Esophagus muscularis mucosa (tissue), 4 donors: ENCODE measurements at regions not wholly inside any gene's neighbourhood (a gene's known extent, or its start where the extent isn't known, plus 50 kb on each side); places are given as distances from the start of the nearest gene placed in this dataset.

Source experiments
- DNase-seq: peaks from one replicate; pipeline ENCODE4 v3.0.0-alpha.2; 2017; ENCODE audit errors: extremely low spot score
- H3K27ac ChIP-seq, 4 donors: fragments of 200-600 bp; sonication (generic); replicated peaks in 1 of 4; 1 replicate in 3 of 4; 2 replicates in 1 of 4; pipeline ENCODE4 v1.5.1; 2016 to 2019; ENCODE audit warnings: mild to moderate bottlenecking in 1 of 4
- H3K27me3 ChIP-seq, 4 donors: fragments of 200-600 bp; sonication (generic); one replicate each; pipeline versions ENCODE4 v1.5.1 to v1.6.0; 2016 to 2019
- H3K36me3 ChIP-seq, 4 donors: fragments of 200-600 bp; sonication (generic); one replicate each; pipeline ENCODE4 v1.5.1; 2016 to 2019
- H3K4me1 ChIP-seq, 4 donors: fragments of 200-600 bp; sonication (generic); one replicate each; pipeline ENCODE4 v1.5.1; 2016 to 2019
- H3K4me3 ChIP-seq, 4 donors: fragments of 200-600 bp; sonication (generic); 1 replicate in 2 of 4; 2 replicates in 2 of 4; pipeline ENCODE4 v1.5.1; 2016 to 2019; ENCODE audit warnings: mild to moderate bottlenecking in 4 of 4, moderate library complexity in 1 of 4
- H3K9me3 ChIP-seq, 4 donors: fragments of 200-600 bp; sonication (generic); 1 replicate in 3 of 4; 2 replicates in 1 of 4; pipeline ENCODE4 v1.5.1; 2016 to 2019
- CTCF ChIP-seq, 3 experiments: fragments of 200-600 bp in 2 of 3; fragments of 450-650 bp in 1 of 3; sonication (generic) in 2 of 3; IDR thresholded peaks; one replicate each; pipeline ENCODE4 v1.5.1; 2017 to 2019; ENCODE audit warnings: antibody characterized with exemption in 3 of 3, mild to moderate bottlenecking in 2 of 3, moderate library complexity in 1 of 3
- EP300 ChIP-seq: sonication (generic); formaldehyde crosslinking; IDR thresholded peaks from one replicate; pipeline ENCODE4 v1.6.1; 2017; ENCODE audit warnings: antibody characterized with exemption
- POLR2A ChIP-seq: fragments of 450-650 bp; IDR thresholded peaks from one replicate; pipeline ENCODE4 v1.6.1; 2017; ENCODE audit warnings: antibody characterized with exemption, moderate library complexity, mild to moderate bottlenecking, low read depth
- POLR2AphosphoS5 ChIP-seq, 2 donors: sonication (generic); formaldehyde crosslinking; IDR thresholded peaks; one replicate each; pipeline ENCODE4 v1.6.1; 2017; ENCODE audit warnings: antibody characterized with exemption in 2 of 2
- WGBS: methylation state at CpG from one replicate; pipeline ENCODE4 v1.1.5; 2018; 5-methylcytosine and 5-hydroxymethylcytosine counted together
- intact Hi-C: fragments of 100-400 bp; cut with DNase I; formaldehyde crosslinking; loops from one replicate; pipeline ENCODE4 v1.15.1; 2023

- Histone ChIP-seq H3K4me1 (no peaks in the 10 kb centered on the region), H3K27ac (no peak overlapping the region), H3K27me3 (no peaks in the 10 kb centered on the region), H3K36me3 (no peaks in the 10 kb centered on the region), H3K4me3 (no peak overlapping the region), H3K9me3 (peaks cover 0 to 4% (median 0%) of the 10 kb centered on the region in 4 donors)
- intact Hi-C loops: no loop called here
- DNase-seq: no peak
- TF ChIP-seq POLR2A: no peak
- TF ChIP-seq CTCF (IDR thresholded peaks at IDR 0.05): no peak
- TF ChIP-seq EP300: no peak
- TF ChIP-seq POLR2AphosphoS5 (IDR thresholded peaks at IDR 0.05): no peak
- WGBS: 49% methylated on average over 3 of the region's 3 CpGs
These were observed 970.2 kb upstream of the TYRP1 start for GRCh38 chr9:11722957-11723356.

GRCh38 chr9:11726659-11727058 lies 966.5 kb upstream of the TYRP1 start:
- DNase-seq: no peak
- intact Hi-C loops: no loop called here
- Histone ChIP-seq H3K4me1 (no peaks in the 10 kb centered on the region), H3K9me3 (peaks cover 0 to 4% (median 0%) of the 10 kb centered on the region in 4 donors), H3K27ac (no peak overlapping the region), H3K4me3 (no peak overlapping the region), H3K36me3 (no peaks in the 10 kb centered on the region), H3K27me3 (no peaks in the 10 kb centered on the region)
- TF ChIP-seq EP300 (no peak), POLR2AphosphoS5 (IDR thresholded peaks at IDR 0.05) (no peak), POLR2A (no peak), CTCF (IDR thresholded peaks at IDR 0.05) (no peak)
- WGBS: 43% methylated on average over 1 of the region's 1 CpG

- TF ChIP-seq CTCF (IDR thresholded peaks at IDR 0.05) (no peak), POLR2A (no peak), POLR2AphosphoS5 (IDR thresholded peaks at IDR 0.05) (no peak), EP300 (no peak)
- no peak for DNase-seq
- 61% methylated on average over 1 of the region's 1 CpG for WGBS
- intact Hi-C loops: no loop called here
- Histone ChIP-seq H3K4me1 (no peaks in the 10 kb centered on the region), H3K27ac (no peak overlapping the region), H3K9me3 (peaks cover 0 to 10% (median 2%) of the 10 kb centered on the region in 4 donors), H3K27me3 (no peaks in the 10 kb centered on the region), H3K4me3 (no peak overlapping the region), H3K36me3 (no peaks in the 10 kb centered on the region)
These were observed 957.8 kb upstream of the TYRP1 start for GRCh38 chr9:11735391-11735790.

GRCh38 chr9:11742471-11742870 lies 950.7 kb upstream of the TYRP1 start:
- DNase-seq: no peak
- Histone ChIP-seq H3K4me1 (no peaks in the 10 kb centered on the region), H3K27me3 (no peaks in the 10 kb centered on the region), H3K9me3 (no peaks in the 10 kb centered on the region), H3K27ac (no peak overlapping the region), H3K36me3 (no peaks in the 10 kb centered on the region), H3K4me3 (no peak overlapping the region)
- intact Hi-C loops: no loop called here
- TF ChIP-seq POLR2A (no peak), CTCF (IDR thresholded peaks at IDR 0.05) (no peak), EP300 (no peak), POLR2AphosphoS5 (IDR thresholded peaks at IDR 0.05) (no peak)
- 90% methylated on average over 1 of the region's 1 CpG for WGBS

- no peak for TF ChIP-seq POLR2AphosphoS5 (IDR thresholded peaks at IDR 0.05)
- Histone ChIP-seq H3K27me3 (no peaks in the 10 kb centered on the region), H3K4me1 (no peaks in the 10 kb centered on the region), H3K36me3 (no peaks in the 10 kb centered on the region), H3K27ac (no peak overlapping the region), H3K9me3 (no peaks in the 10 kb centered on the region), H3K4me3 (no peak overlapping the region)
- no peak for DNase-seq
- intact Hi-C loops: no loop called here
- 69% methylated on average over 2 of the region's 2 CpGs for WGBS
These were observed 949.8 kb upstream of the TYRP1 start for GRCh38 chr9:11743356-11743755.
